Panc1 (cell line): ENCODE measurements at regions not wholly inside any gene's neighbourhood (a gene's known extent, or its start where the extent isn't known, plus 50 kb on each side); places are given as distances from the start of the nearest gene placed in this dataset.
"Not testable (repeated sequence)": the region's sequence is repeated elsewhere in the genome, so short reads cannot be mapped to it uniquely, and the experiment has no call there.

Source experiments
- ATAC-seq: fragments of 200-7000 bp; cut with Tn5 transposase; 2 replicates; pipeline ENCODE4 v1.9.1; 2020; ENCODE audit warnings: mild to moderate bottlenecking, moderate library complexity
- BruUV-seq: library from RNA; stranded (reverse); fragments of 400-500 nt; replicated peaks from 2 replicates; lab custom pipeline; 2021; lab: Mats Ljungman, UMichigan
- CTCF ChIA-PET: fragments of 300-600 bp; sonication (Branson Sonifier 250); formaldehyde crosslinking; loops from one replicate; lab custom pipeline; 2022; ENCODE audit warnings: antibody characterized with exemption; lab: Charles Lee
- POLR2A ChIA-PET: fragments of 300-600 bp; sonication (Branson Sonifier 250); formaldehyde crosslinking; loops from one replicate; lab custom pipeline; 2022; ENCODE audit warnings: antibody characterized with exemption; lab: Charles Lee
- DNase-seq: peaks from one replicate; pipeline ENCODE4 v3.0.0-alpha.2; 2010; ENCODE audit warnings: low read depth, low spot score
- H3K27ac ChIP-seq: 2 replicates; pipeline ENCODE4 v1.5.1; 2011; ENCODE audit warnings: mild to moderate bottlenecking, low read length, inconsistent platforms
- H3K27me3 ChIP-seq: fragments of 200-500 bp; sonication (Bioruptor generic); 2 replicates; pipeline ENCODE4 v1.6.0; 2014; ENCODE audit warnings: low read length, inconsistent platforms; ENCODE audit not compliant: control insufficient read depth, insufficient read depth
- H3K36me3 ChIP-seq: fragments of 200-500 bp; sonication (Bioruptor generic); 2 replicates; pipeline ENCODE4 v1.5.1; 2014; ENCODE audit warnings: inconsistent platforms, mild to moderate bottlenecking, low read length, moderate library complexity; ENCODE audit not compliant: control insufficient read depth, insufficient read depth
- H3K4me1 ChIP-seq: 2 replicates; pipeline ENCODE4 v1.5.1; 2011; ENCODE audit warnings: inconsistent platforms, mild to moderate bottlenecking, low read length, moderate library complexity; ENCODE audit not compliant: control insufficient read depth, insufficient read depth
- H3K4me3 ChIP-seq, 2 experiments: 2 replicates each; pipeline ENCODE4 v1.5.1; 2011 to 2012; ENCODE audit warnings: low read depth in 2 of 2, low read length in 2 of 2, mild to moderate bottlenecking in 2 of 2, inconsistent platforms in 1 of 2, moderate library complexity in 1 of 2
- H3K9me3 ChIP-seq: fragments of 200-500 bp; sonication (Bioruptor generic); 2 replicates; pipeline ENCODE4 v1.5.1; 2014; ENCODE audit warnings: low read depth, mild to moderate bottlenecking, inconsistent platforms, low read length, moderate library complexity; ENCODE audit not compliant: control insufficient read depth, insufficient read depth
- in situ Hi-C: cut with HindIII; loops from 2 replicates; pipeline ENCODE4 v1.10.0; 2016; ENCODE audit warnings: low sequenced_read_pairs, low pct_unique_long_range_greater_than_20kb
- intact Hi-C: fragments of 100-400 bp; cut with micrococcal nuclease; formaldehyde crosslinking; loops from one replicate; pipeline ENCODE4 v1.10.0; 2022; ENCODE audit not compliant: unreplicated experiment

DNA sequence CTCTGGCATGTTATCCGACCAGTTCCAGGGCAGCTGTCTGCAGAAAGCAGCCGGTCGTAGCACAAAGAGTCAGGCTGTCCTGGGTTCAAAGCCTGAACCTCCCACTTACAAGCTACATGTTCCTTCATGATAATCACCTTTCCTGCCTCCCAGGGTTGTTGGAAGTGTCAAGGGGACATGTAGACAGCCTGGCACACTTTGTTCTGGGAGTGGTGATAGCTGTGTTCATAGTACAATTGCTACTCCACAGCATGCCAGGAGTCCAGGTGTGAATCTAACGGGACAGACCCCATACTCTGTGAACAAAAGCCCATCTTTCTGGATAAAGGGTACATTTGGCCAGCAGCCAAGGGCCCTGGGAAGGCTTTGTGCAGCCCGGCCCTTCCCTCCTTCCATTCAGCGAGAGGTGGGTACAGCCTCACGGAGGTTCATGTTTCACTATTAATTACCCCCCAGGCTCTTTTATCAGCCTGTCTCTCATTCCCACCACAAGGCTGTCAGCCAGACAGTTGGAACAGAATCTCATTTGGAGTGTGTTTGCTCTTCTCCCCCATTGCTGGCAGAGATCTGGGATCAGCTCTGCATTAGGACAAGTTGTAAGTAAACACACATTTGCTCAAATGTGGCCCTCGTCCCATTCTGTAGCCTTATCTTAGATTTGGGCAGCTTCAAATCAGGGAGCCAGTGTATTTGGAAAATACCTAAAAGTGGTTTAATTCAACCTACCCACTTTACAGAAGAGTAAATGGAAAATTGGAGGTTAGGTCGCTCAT lies 101.2 kb downstream of the PROP1 start:
- H3K36me3 ChIP-seq, CTCF ChIA-PET, ATAC-seq, H3K9me3 ChIP-seq, DNase-seq, in situ Hi-C loops, BruUV-seq, intact Hi-C loops, H3K4me3 ChIP-seq, POLR2A ChIA-PET, H3K27me3 ChIP-seq, H3K4me1 ChIP-seq, H3K27ac ChIP-seq: not testable (repeated sequence)

DNA sequence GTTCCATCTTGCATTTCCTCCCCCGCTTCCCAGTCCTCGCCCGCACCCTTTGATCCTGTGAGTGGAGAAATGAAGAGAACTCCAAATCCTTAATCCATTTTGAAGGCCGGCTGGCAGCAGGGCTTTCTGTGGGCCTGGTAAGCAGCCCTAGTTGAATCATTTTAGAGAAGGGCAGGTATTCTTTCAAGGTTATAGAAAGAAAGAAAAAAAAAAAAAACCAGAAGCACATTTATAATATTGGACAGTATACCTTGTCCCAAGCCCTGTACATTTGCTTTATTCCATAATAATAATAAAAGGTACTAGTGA lies 103.7 kb downstream of the PROP1 start:
- DNase-seq, H3K4me3 ChIP-seq, H3K27ac ChIP-seq, H3K4me1 ChIP-seq, H3K9me3 ChIP-seq, POLR2A ChIA-PET, H3K36me3 ChIP-seq, in situ Hi-C loops, intact Hi-C loops, BruUV-seq, ATAC-seq, CTCF ChIA-PET, H3K27me3 ChIP-seq: not testable (repeated sequence)

DNA sequence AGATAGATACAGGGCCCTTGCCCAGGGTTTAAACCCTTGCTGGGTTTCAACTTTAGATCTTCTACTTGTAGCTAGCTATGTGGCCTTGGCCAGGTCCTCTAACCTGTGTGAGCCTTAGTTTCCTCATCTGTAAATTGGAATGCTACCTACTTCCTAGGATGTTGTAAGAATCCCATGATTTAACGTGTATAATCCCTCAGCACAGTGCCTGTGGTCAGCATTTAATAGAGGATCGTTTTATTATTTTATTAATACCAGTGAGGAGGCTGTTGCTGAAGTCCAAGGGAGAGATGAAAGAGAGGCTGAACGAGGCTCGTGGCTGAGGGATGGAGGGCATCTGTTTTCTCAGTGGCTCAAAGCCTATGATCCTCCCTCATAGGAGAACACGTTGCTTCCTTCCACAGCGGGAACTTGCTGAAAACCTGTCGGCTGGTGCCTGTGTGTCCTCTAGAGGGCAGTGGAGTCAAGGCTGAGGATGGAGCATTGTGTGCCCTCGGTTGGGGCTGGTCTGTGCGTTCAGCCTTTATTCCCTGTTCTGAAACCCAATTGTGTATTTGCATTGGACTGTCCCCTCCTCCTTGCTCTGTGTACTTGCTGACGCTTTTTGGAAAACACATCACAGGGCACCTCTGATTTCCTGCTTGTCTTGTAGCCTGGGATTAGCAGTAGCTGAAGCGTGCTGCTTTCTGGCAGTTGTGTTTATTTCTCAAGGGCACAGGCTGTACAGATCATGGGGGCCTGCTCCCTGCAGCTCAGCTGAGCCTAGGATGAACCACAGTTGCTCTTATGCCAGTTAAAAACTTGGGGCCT lies 104.3 kb downstream of the PROP1 start:
- BruUV-seq, DNase-seq, H3K4me1 ChIP-seq, H3K36me3 ChIP-seq, CTCF ChIA-PET, POLR2A ChIA-PET, H3K4me3 ChIP-seq, in situ Hi-C loops, H3K27ac ChIP-seq, H3K27me3 ChIP-seq, intact Hi-C loops, H3K9me3 ChIP-seq: not testable (repeated sequence)
- ATAC-seq: peak; percentile 98

DNA sequence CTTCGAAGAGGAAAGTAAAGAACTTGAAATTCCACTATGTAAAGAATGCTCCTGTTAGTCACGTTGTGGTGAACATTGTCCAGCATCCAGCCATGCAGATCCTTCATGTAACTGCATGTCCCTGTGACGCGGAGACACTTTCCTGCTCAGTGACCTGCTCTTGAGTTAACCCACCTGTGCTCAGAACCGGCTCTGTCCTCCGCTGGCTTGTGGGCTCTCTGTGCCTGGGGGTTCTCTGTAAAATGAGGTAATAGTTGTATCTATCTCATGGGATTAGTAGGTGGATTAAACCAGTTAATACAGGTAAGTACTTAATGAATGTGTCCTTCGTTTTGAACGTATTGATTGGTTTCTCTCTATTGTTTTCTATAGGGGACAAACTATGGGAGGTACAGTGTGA lies 100.6 kb upstream of the FAM153A start:
- POLR2A ChIA-PET, H3K4me3 ChIP-seq, H3K27me3 ChIP-seq, H3K27ac ChIP-seq, H3K4me1 ChIP-seq, DNase-seq, H3K9me3 ChIP-seq, ATAC-seq, H3K36me3 ChIP-seq, intact Hi-C loops, CTCF ChIA-PET, BruUV-seq, in situ Hi-C loops: not testable (repeated sequence)

DNA sequence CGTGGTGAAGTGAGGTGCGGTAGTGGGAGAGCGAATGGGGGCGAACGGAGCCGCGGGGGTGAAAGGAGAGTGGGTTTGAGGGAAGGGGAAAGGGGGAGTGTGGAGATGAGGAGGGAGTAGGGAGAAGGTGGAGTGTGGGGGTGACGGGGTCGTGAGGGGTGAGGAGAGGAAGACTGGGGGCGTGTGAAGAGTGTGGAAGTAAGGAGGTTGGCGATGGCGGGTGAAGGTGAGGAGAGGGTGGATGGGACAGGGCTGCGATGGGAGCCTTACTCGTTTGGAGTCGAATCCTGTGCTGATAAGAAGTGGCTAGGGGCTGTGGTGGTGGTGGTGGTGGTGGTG lies 93.2 kb upstream of the FAM153A start:
- H3K4me3 ChIP-seq: peak overlapping the region; percentile 35 to 40
- H3K27ac ChIP-seq, H3K27me3 ChIP-seq, H3K4me1 ChIP-seq, in situ Hi-C loops, intact Hi-C loops, BruUV-seq, POLR2A ChIA-PET, DNase-seq, H3K9me3 ChIP-seq, H3K36me3 ChIP-seq, CTCF ChIA-PET: not testable (repeated sequence)
- ATAC-seq: peak; percentile 63

DNA sequence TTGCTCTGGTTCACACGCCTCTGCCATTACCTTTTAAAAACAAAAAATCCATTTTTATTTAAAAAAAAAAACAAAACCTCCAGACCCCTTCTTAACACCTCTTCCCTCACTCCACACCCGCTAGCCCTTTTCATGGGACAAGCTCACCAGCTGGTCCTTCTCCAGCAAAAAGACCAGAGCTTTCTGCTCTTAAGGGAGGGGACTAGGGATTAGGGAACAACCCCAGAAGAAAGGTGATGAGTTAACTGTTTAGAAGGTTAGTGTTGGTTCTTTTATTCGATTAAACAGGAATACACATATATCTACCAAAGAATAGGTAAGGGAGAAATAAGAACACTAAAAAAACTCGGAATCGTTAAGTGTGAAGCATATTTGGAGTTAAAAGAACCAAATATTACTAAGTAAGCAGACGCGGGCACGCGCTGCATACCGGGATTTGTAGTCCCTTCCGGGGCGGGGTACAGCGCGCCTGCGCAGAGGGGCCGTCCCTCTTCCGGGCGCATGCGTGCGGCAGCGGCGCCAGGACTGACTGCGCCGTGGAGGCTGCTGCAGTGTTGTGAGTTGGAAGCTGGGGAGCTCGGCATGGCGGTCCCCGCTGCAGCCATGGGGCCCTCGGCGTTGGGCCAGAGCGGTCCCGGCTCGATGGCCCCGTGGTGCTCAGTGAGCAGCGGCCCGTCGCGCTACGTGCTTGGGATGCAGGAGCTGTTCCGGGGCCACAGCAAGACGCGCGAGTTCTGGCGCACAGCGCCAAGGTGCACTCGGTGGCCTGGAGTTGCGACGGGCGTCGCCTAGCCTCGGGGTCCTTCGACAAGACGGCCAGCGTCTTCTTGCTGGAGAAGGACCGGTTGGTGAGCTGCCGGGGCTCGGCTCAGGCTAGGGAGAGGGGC lies 92.6 kb upstream of the FAM153A start:
- CTCF ChIA-PET, H3K27me3 ChIP-seq, DNase-seq, H3K9me3 ChIP-seq, BruUV-seq, H3K36me3 ChIP-seq, H3K4me1 ChIP-seq, in situ Hi-C loops, H3K27ac ChIP-seq, POLR2A ChIA-PET, intact Hi-C loops: not testable (repeated sequence)
- peak overlapping the region; percentile 35; a peak in 3 of 4 replicates for H3K4me3 ChIP-seq
- ATAC-seq: peak; percentile 95

DNA sequence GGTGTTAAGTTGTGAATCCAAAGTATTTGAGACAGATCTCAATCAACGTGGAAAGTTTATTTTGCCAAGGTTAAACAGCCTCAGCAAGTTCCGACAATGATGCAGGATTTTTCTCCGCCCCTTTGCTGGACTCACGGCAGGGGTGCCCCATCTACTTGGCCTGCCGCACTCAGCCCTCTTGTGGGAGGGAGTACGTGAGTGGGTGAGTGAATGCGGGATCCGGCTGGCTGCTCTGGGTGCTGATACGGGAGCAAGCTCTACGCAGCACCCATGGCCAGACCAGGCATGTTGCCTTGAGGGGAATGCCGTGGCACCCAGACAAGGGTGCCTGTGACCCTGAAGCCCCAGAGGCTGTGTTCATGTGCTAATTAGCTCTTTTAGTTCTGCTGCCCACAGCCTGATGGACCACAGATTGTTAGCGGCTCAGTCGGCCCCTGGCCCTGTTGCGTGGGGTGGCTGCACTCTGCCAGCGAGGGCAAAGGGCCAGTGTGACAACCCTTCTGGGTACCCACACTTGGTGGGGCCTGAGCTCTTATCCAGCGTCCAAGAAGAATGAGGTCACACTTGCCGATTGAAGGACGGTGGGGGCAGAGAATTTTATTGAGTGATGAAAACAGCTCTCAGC lies 81.2 kb upstream of the FAM153A start:
- H3K4me3 ChIP-seq, H3K9me3 ChIP-seq, CTCF ChIA-PET, H3K36me3 ChIP-seq, POLR2A ChIA-PET, H3K27me3 ChIP-seq, H3K27ac ChIP-seq, ATAC-seq, in situ Hi-C loops, DNase-seq, intact Hi-C loops, BruUV-seq, H3K4me1 ChIP-seq: not testable (repeated sequence)
